Fibroblast of lung (primary cell): ENCODE measurements at regions not wholly inside any gene's neighbourhood (a gene's known extent, or its start where the extent isn't known, plus 50 kb on each side); places are given as distances from the start of the nearest gene placed in this dataset.

Experiments
- EZH2 ChIP-seq: IDR thresholded peaks from 2 replicates; pipeline ENCODE4 v1.5.1; 2012; ENCODE audit warnings: low read length, control low read depth, mild to moderate bottlenecking; ENCODE audit errors: missing control alignments
- TF ChIP-seq, protein P1 (sequence below), 2 donors: IDR thresholded peaks in 1 of 2; conservative IDR thresholded peaks in 1 of 2; 1 replicate in 1 of 2; 2 replicates in 1 of 2; pipeline ENCODE4 v1.5.1; 2011 to 2012; ENCODE audit warnings: low read length in 2 of 2, control low read depth in 1 of 2, inconsistent platforms in 1 of 2, low read depth in 1 of 2, mild to moderate bottlenecking in 1 of 2

DNA sequence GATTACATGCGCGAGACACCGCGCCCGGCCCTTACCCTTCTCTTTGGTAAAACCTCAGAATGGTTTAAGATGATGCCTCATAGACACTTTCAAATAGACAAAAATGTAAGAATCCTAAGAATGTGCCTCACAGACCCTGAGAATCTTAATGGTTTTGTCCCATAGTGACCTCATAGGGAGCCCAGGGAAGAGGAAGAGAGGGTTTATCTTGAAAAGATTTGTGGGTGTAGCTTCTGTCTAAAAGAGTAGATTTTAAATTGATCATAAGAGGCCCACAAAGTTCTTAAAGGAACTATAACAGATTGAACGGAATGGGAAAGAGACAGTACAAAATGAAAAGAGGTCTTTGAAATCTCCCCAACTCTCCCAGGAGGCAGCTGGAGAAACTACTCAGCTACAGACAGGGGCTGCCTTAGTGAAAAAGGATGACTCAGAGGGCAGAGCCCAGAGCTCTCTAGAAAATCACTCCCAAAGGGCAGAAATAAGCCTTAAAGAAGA is 220.6 kb downstream of the ADRA2A start:
- TF ChIP-seq, protein P1, sequence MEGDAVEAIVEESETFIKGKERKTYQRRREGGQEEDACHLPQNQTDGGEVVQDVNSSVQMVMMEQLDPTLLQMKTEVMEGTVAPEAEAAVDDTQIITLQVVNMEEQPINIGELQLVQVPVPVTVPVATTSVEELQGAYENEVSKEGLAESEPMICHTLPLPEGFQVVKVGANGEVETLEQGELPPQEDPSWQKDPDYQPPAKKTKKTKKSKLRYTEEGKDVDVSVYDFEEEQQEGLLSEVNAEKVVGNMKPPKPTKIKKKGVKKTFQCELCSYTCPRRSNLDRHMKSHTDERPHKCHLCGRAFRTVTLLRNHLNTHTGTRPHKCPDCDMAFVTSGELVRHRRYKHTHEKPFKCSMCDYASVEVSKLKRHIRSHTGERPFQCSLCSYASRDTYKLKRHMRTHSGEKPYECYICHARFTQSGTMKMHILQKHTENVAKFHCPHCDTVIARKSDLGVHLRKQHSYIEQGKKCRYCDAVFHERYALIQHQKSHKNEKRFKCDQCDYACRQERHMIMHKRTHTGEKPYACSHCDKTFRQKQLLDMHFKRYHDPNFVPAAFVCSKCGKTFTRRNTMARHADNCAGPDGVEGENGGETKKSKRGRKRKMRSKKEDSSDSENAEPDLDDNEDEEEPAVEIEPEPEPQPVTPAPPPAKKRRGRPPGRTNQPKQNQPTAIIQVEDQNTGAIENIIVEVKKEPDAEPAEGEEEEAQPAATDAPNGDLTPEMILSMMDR (conservative IDR thresholded peaks at IDR 0.05 in 1 of 2, IDR thresholded peaks at IDR 0.05 in 1 of 2; ENCODE audit: low read depth in 1 of 2, low read length in 2 of 2), result no peak
- TF ChIP-seq EZH2, result no peak
